ENCODE measurements at regions not wholly inside any gene's neighbourhood (a gene's known extent, or its start where the extent isn't known, plus 50 kb on each side); places are given as distances from the start of the nearest gene placed in this dataset.
"Not testable (repeated sequence)": the region's sequence is repeated elsewhere in the genome, so short reads cannot be mapped to it uniquely, and the experiment has no call there.

DNA sequence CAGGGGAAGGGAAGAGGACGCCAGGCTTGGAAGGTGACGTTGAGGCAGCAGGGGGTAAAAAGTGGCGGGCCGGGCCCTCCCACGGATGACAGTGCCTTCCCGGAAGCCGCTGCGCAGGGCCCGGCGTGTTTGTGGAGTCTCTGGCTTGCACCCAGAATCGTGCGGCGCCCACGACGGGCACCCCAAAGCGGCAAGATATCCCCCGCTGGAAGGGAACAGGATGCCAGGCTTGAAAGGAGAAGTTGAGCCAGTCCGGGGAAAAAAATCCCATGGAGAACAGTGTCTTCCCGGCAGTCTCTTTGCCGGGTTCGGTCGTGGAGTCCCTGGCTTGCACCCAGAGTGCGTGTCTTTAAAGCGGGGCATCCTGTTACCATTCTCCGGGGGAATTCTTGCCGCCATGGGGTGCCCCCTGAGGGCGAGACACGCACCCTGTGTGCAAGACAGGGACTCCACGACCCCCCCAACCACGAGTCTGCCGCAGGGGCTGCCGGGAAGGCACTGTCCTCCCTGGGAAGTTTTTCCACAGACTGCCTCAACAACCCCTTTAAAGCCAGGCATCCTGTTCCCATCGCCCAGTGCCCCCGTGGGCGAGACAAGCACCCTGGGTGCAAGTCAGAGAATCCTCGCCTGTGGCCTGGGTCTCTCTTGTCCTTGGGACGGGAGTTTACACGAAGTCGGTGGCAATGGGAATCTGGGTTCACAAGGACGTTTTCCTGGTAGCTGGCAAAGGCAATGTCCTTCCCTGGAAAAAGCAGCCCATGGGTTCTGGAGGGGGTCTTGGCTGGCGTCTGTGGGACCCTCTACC is 156.1 kb upstream of the ALG10B start:
- H3K36me3 ChIP-seq (ENCODE audit: insufficient read depth, low read length), result no peaks in the 10 kb centered on the region
- H3K27ac ChIP-seq (ENCODE audit: low read depth, low read length), result no peak overlapping the region
- H3K79me2 ChIP-seq (ENCODE audit: control insufficient read depth, insufficient read depth, low read length, unreplicated experiment), result no peaks in the 10 kb centered on the region
- H3K4me1 ChIP-seq (ENCODE audit: control insufficient read depth, insufficient read depth, low read length, unreplicated experiment), result no peaks in the 10 kb centered on the region
- no peaks in the 10 kb centered on the region for H3K27me3 ChIP-seq (ENCODE audit: insufficient read depth, low read length)
- H2AFZ ChIP-seq (ENCODE audit: low read length, unreplicated experiment), result no peak overlapping the region
- no peak overlapping the region for H3K4me3 ChIP-seq (ENCODE audit: low read depth, low read length)

DNA sequence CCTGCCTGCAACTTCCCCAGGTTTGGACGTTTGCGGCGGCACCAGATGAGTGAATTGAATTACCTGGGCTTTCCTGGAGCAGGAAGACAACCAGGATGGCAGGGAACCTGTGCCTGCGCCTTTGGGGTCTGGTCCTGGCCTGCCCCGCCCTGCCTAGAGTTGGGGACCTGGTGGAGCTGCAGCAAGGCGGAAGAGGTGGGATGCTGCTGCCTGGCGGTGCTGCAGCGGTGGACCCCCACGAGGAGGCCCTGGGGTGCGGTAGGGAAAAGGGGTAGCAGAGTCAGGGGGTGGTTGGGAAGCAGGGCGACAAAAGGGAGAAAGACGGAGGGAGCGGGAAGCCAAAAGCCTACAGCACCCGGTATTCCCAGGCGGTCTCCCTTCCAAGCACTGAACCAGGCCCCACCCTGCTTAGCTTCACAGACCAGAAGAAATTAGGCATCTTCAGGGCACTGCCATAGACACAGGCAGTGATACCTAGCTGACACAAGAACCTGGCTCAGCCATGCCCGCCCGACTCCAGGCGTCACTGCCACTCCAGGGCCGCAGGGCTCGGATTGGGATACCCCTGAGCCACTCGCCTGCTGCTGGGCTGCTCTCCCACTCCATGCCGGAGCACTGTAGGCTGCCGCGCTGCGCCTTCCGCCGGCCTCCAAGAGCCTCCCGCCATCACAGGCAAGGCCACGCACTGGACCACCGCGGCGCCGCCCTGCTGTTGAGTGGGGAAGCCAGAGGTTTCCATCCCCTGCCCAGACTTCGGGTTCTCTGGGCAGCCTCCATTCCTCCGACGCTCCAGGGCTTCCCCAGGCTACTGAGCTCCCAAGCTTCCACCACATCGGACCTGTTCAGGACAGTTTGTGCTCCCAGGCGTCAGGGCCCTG is 155.2 kb upstream of the ALG10B start:
- Histone ChIP-seq H3K4me1 (ENCODE audit: control insufficient read depth, insufficient read depth, low read length, unreplicated experiment) (no peaks in the 10 kb centered on the region), H3K36me3 (ENCODE audit: insufficient read depth, low read length) (no peaks in the 10 kb centered on the region), H3K79me2 (ENCODE audit: control insufficient read depth, insufficient read depth, low read length, unreplicated experiment) (no peaks in the 10 kb centered on the region), H3K27ac (ENCODE audit: low read depth, low read length) (no peak overlapping the region), H3K27me3 (ENCODE audit: insufficient read depth, low read length) (no peaks in the 10 kb centered on the region), H2AFZ (ENCODE audit: low read length, unreplicated experiment) (no peak overlapping the region), H3K4me3 (ENCODE audit: low read depth, low read length) (no peak overlapping the region)

DNA sequence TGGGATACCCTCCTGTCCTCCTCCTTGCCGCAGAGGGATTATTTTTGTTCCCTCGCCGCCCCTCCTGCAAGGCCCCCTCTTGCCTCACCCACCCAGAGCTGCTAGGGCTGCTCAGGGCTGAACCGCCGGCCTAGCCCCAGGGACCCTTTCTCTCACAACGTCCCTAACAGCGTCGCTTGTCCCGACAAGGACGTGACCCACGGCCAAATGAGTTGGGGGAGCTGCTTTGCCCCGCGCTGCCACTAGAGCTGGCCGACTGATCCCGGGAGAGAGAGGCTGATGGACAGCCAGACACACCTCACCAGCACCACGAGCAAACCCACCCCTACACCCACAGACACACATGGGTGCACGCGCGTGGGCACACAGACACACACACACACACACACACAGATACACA is 154.6 kb upstream of the ALG10B start:
- no peaks in the 10 kb centered on the region for H3K79me2 ChIP-seq (ENCODE audit: control insufficient read depth, insufficient read depth, low read length, unreplicated experiment)
- no peaks in the 10 kb centered on the region for H3K27me3 ChIP-seq (ENCODE audit: insufficient read depth, low read length)
- H3K36me3 ChIP-seq (ENCODE audit: insufficient read depth, low read length), result no peaks in the 10 kb centered on the region
- H2AFZ ChIP-seq (ENCODE audit: low read length, unreplicated experiment), result no peak overlapping the region
- no peak overlapping the region for H3K27ac ChIP-seq (ENCODE audit: low read depth, low read length)
- H3K4me3 ChIP-seq (ENCODE audit: low read depth, low read length), result no peak overlapping the region
- no peaks in the 10 kb centered on the region for H3K4me1 ChIP-seq (ENCODE audit: control insufficient read depth, insufficient read depth, low read length, unreplicated experiment)

GRCh38 chr12:38162708-38163441 is 153.7 kb upstream of the ALG10B start:
- Histone ChIP-seq H3K4me3 (ENCODE audit: low read depth, low read length) (no peak overlapping the region), H3K4me1 (ENCODE audit: control insufficient read depth, insufficient read depth, low read length, unreplicated experiment) (no peaks in the 10 kb centered on the region), H2AFZ (ENCODE audit: low read length, unreplicated experiment) (no peak overlapping the region), H3K27me3 (ENCODE audit: insufficient read depth, low read length) (no peaks in the 10 kb centered on the region), H3K79me2 (ENCODE audit: control insufficient read depth, insufficient read depth, low read length, unreplicated experiment) (no peaks in the 10 kb centered on the region), H3K27ac (ENCODE audit: low read depth, low read length) (no peak overlapping the region), H3K36me3 (ENCODE audit: insufficient read depth, low read length) (no peaks in the 10 kb centered on the region)

GRCh38 chr12:38163442-38163801 is 153.2 kb upstream of the ALG10B start:
- no peaks in the 10 kb centered on the region for H3K27me3 ChIP-seq (ENCODE audit: insufficient read depth, low read length)
- no peak overlapping the region for H2AFZ ChIP-seq (ENCODE audit: low read length, unreplicated experiment)
- H3K27ac ChIP-seq (ENCODE audit: low read depth, low read length), result no peak overlapping the region
- no peaks in the 10 kb centered on the region for H3K36me3 ChIP-seq (ENCODE audit: insufficient read depth, low read length)
- no peak overlapping the region for H3K4me3 ChIP-seq (ENCODE audit: low read depth, low read length)
- no peaks in the 10 kb centered on the region for H3K79me2 ChIP-seq (ENCODE audit: control insufficient read depth, insufficient read depth, low read length, unreplicated experiment)
- no peaks in the 10 kb centered on the region for H3K4me1 ChIP-seq (ENCODE audit: control insufficient read depth, insufficient read depth, low read length, unreplicated experiment)

GRCh38 chr12:38166225-38166624 is 150.3 kb upstream of the ALG10B start:
- H3K36me3 ChIP-seq (ENCODE audit: insufficient read depth, low read length), result no peaks in the 10 kb centered on the region

DNA sequence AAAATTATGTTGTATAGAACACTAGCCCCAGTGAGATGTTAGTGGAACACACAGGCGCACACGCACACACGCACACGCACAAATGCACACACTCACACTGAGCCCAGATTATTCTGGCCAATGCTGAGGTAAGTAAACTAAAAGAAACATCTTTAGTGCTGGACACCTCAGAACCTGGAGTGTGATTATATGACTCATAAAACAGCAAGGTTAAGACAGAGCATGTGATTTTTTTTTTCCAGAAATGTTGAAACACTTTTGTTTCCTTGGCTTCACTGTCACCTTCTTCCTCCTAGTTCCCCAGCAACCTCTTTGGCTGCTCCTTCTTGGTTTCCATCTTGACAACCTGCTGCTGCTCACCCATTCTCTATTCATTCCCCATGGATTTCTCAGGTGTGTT is 141.0 kb upstream of the ALG10B start:
- H3K36me3 ChIP-seq (ENCODE audit: insufficient read depth, low read length), result no peaks in the 10 kb centered on the region
- H3K4me3 ChIP-seq (ENCODE audit: low read depth, low read length), result no peak overlapping the region
- no peak overlapping the region for H3K27ac ChIP-seq (ENCODE audit: low read depth, low read length)
- no peaks in the 10 kb centered on the region for H3K27me3 ChIP-seq (ENCODE audit: insufficient read depth, low read length)
- H3K79me2 ChIP-seq (ENCODE audit: control insufficient read depth, insufficient read depth, low read length, unreplicated experiment), result no peaks in the 10 kb centered on the region
- no peak overlapping the region for H2AFZ ChIP-seq (ENCODE audit: low read length, unreplicated experiment)
- no peaks in the 10 kb centered on the region for H3K4me1 ChIP-seq (ENCODE audit: control insufficient read depth, insufficient read depth, low read length, unreplicated experiment)

More at GRCh38 chr12:38166225-38166624, 150.3 kb upstream of the ALG10B start:
- Histone ChIP-seq H3K27ac (ENCODE audit: low read depth, low read length) (no peak overlapping the region), H3K4me1 (ENCODE audit: control insufficient read depth, insufficient read depth, low read length, unreplicated experiment) (no peaks in the 10 kb centered on the region), H2AFZ (ENCODE audit: low read length, unreplicated experiment) (no peak overlapping the region), H3K79me2 (ENCODE audit: control insufficient read depth, insufficient read depth, low read length, unreplicated experiment) (no peaks in the 10 kb centered on the region), H3K27me3 (ENCODE audit: insufficient read depth, low read length) (no peaks in the 10 kb centered on the region), H3K4me3 (ENCODE audit: low read depth, low read length) (no peak overlapping the region)

DNA sequence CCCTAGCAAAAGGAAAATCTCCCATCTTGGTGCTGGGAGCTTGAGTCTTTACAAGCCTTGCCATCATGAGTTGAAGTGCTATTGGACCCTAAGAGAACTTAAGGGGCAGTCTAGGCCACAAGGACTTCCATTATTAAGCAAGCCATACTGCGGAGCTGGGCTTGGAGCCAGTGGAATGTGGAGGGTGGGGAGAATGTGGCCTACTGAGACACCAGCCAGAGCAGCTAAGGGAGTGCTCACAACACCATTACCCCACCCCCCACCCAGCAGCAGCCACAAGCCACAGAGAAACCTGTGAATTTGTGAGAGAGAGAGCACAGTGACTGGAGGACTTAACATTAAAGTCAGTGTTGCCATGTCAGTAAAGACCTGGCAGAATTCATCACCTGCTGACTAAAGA is 133.0 kb upstream of the ALG10B start:
- H3K36me3 ChIP-seq (ENCODE audit: insufficient read depth, low read length); H3K79me2 ChIP-seq (ENCODE audit: control insufficient read depth, insufficient read depth, low read length, unreplicated experiment); H3K27me3 ChIP-seq (ENCODE audit: insufficient read depth, low read length): not testable (repeated sequence)

GRCh38 chr12:38197286-38197685 is 119.3 kb upstream of the ALG10B start:
- H3K4me1 ChIP-seq (ENCODE audit: control insufficient read depth, insufficient read depth, low read length, unreplicated experiment); H3K4me3 ChIP-seq (ENCODE audit: low read depth, low read length); H3K27ac ChIP-seq (ENCODE audit: low read depth, low read length); H3K79me2 ChIP-seq (ENCODE audit: control insufficient read depth, insufficient read depth, low read length, unreplicated experiment); H3K27me3 ChIP-seq (ENCODE audit: insufficient read depth, low read length); H2AFZ ChIP-seq (ENCODE audit: low read length, unreplicated experiment); H3K36me3 ChIP-seq (ENCODE audit: insufficient read depth, low read length): not testable (repeated sequence)

More for the DNA sequence above, 133.0 kb upstream of the ALG10B start:
- not testable (repeated sequence) for H3K4me1 ChIP-seq (ENCODE audit: control insufficient read depth, insufficient read depth, low read length, unreplicated experiment); H3K4me3 ChIP-seq (ENCODE audit: low read depth, low read length); H3K27ac ChIP-seq (ENCODE audit: low read depth, low read length); H2AFZ ChIP-seq (ENCODE audit: low read length, unreplicated experiment)

GRCh38 chr12:38201461-38202276 is 114.9 kb upstream of the ALG10B start:
- Histone ChIP-seq H3K27me3 (ENCODE audit: insufficient read depth, low read length) (no peaks in the 10 kb centered on the region), H3K36me3 (ENCODE audit: insufficient read depth, low read length) (no peaks in the 10 kb centered on the region), H2AFZ (ENCODE audit: low read length, unreplicated experiment) (no peak overlapping the region), H3K27ac (ENCODE audit: low read depth, low read length) (no peak overlapping the region), H3K4me3 (ENCODE audit: low read depth, low read length) (no peak overlapping the region), H3K4me1 (ENCODE audit: control insufficient read depth, insufficient read depth, low read length, unreplicated experiment) (no peaks in the 10 kb centered on the region), H3K79me2 (ENCODE audit: control insufficient read depth, insufficient read depth, low read length, unreplicated experiment) (no peaks in the 10 kb centered on the region)
